Neural cell (in vitro differentiated cells): ENCODE measurements at regions not wholly inside any gene's neighbourhood (a gene's known extent, or its start where the extent isn't known, plus 50 kb on each side); places are given as distances from the start of the nearest gene placed in this dataset.

ENCODE experiments used
- H2AFZ ChIP-seq: fragments of 200-600, 300-800 bp; sonication (generic), shearing (Covaris generic); 2 replicates; pipeline ENCODE4 v1.6.0; 2014; ENCODE audit warnings: low read depth, mild to moderate bottlenecking, antibody characterized with exemption, low read length, moderate library complexity
- H3F3A ChIP-seq: fragments of 200-600 bp; shearing (Covaris generic); 2 replicates; pipeline ENCODE4 v1.6.1; 2016; ENCODE audit warnings: mild to moderate bottlenecking, moderate library complexity, mixed read lengths, antibody characterized with exemption, low read length; ENCODE audit not compliant: insufficient read depth, poor library complexity, severe bottlenecking
- H3K27ac ChIP-seq: fragments of 200-600, 300-800 bp; sonication (generic), shearing (Covaris generic); 2 replicates; pipeline ENCODE4 v1.5.1; 2014; ENCODE audit warnings: mild to moderate bottlenecking, low read length, moderate library complexity
- H3K27me3 ChIP-seq: fragments of 300-800, 200-600 bp; sonication (generic), shearing (Covaris generic); 2 replicates; pipeline ENCODE4 v1.6.0; 2014; ENCODE audit warnings: mild to moderate bottlenecking, low read depth, low read length, moderate library complexity; ENCODE audit not compliant: insufficient read depth
- H3K36me3 ChIP-seq: fragments of 300-800, 200-600 bp; sonication (generic), shearing (Covaris generic); 2 replicates; pipeline ENCODE4 v1.5.1; 2014; ENCODE audit warnings: mild to moderate bottlenecking, antibody characterized with exemption, low read length, moderate library complexity; ENCODE audit not compliant: insufficient read depth
- H3K4me2 ChIP-seq: fragments of 300-800, 200-600 bp; sonication (generic), shearing (Covaris generic); 2 replicates; pipeline ENCODE4 v1.6.0; 2014; ENCODE audit warnings: mild to moderate bottlenecking, low read length
- H3K4me3 ChIP-seq: fragments of 300-800, 200-600 bp; sonication (generic), shearing (Covaris generic); 2 replicates; pipeline ENCODE4 v1.5.1; 2014; ENCODE audit warnings: mild to moderate bottlenecking, low read length, moderate library complexity
- H3K79me2 ChIP-seq: fragments of 200-600 bp; shearing (Covaris generic); replicated peaks from 2 replicates; pipeline ENCODE4 v1.6.0; 2014; ENCODE audit warnings: mild to moderate bottlenecking, low read length, moderate library complexity; ENCODE audit not compliant: insufficient read depth
- H3K9ac ChIP-seq: fragments of 300-800, 200-600 bp; sonication (generic), shearing (Covaris generic); 2 replicates; pipeline ENCODE4 v1.6.1; 2016; ENCODE audit warnings: mild to moderate bottlenecking, low read length, mixed read lengths
- H3K9me2 ChIP-seq: fragments of 200-600 bp; shearing (Covaris generic); 2 replicates; pipeline ENCODE4 v1.6.1; 2016; ENCODE audit warnings: mild to moderate bottlenecking, low read length, mixed read lengths; ENCODE audit not compliant: insufficient read depth
- H3K9me3 ChIP-seq: fragments of 200-600, 300-800 bp; sonication (generic), shearing (Covaris generic); 2 replicates; pipeline ENCODE4 v1.6.1; 2016; ENCODE audit warnings: mild to moderate bottlenecking, mixed run types, low read length, moderate library complexity, mixed read lengths
- H4K20me1 ChIP-seq: fragments of 200-600 bp; shearing (Covaris generic); 2 replicates; pipeline ENCODE4 v1.6.1; 2016; ENCODE audit warnings: mild to moderate bottlenecking, mixed run types; ENCODE audit not compliant: insufficient read depth
- EP300 ChIP-seq: fragments of 450-650 bp; conservative IDR thresholded peaks from 2 replicates; pipeline ENCODE4 v1.6.1; 2014; ENCODE audit warnings: antibody characterized with exemption, mild to moderate bottlenecking, moderate library complexity; ENCODE audit not compliant: poor library complexity, severe bottlenecking
- POLR2AphosphoS5 ChIP-seq: IDR thresholded peaks from 2 replicates; pipeline ENCODE4 v1.6.1; 2012
- RAD21 ChIP-seq: fragments of 450-650 bp; conservative IDR thresholded peaks from 2 replicates; pipeline ENCODE4 v1.6.1; 2014; ENCODE audit warnings: antibody characterized with exemption, mild to moderate bottlenecking, moderate library complexity
- SMC3 ChIP-seq: fragments of 450-650 bp; conservative IDR thresholded peaks from 2 replicates; pipeline ENCODE4 v1.6.1; 2014; ENCODE audit warnings: antibody characterized with exemption, mild to moderate bottlenecking, moderate library complexity; ENCODE audit not compliant: poor library complexity
- TAF1 ChIP-seq: IDR thresholded peaks from 2 replicates; pipeline ENCODE4 v1.6.1; 2012; ENCODE audit warnings: low read depth
- TF ChIP-seq, protein P1 (sequence below): IDR thresholded peaks from 2 replicates; pipeline ENCODE4 v1.6.1; 2012; ENCODE audit warnings: borderline replicate concordance
- TF ChIP-seq, protein P2 (sequence below): fragments of 450-650 bp; IDR thresholded peaks from 2 replicates; pipeline ENCODE4 v1.5.1; 2014; ENCODE audit warnings: antibody characterized with exemption, mild to moderate bottlenecking, moderate library complexity; ENCODE audit not compliant: poor library complexity, severe bottlenecking

DNA sequence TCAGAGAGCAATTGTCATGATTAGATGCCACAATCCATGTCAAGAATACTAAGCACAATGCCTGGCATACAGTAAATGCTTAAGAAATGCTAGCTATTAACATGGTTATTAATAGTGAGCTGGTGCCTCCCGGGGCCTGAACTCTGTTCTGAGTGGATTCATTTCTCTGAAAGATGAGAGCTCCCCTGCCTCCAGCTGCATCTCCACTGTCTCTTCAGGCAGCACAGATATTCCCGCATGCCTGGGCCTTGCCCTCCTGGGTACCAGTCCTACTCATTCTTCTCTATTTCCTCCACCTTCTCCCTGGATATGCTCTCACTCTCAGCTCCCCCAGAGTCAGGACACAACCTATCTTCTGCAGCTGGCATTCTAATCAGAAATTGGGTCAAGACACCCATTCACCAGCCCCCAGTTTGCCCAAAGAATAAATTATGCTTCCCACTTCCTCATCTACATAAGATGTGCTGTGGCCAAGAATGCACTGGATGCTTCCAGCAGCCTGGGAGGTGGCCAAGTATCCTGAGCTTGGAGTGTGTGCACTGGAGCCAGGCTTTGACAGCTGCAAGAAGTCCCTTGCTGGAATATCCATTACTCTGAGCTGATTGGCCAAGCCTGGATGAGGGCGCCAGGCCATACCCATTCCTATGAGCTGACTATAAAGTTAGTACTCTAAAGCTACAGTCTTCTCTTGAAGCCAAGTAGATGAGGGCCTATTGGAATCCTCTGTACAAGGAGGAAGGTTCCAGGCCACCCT lies 669.0 kb downstream of the ACTL7B start:
- no peaks in the 10 kb centered on the region for H3K9me3 ChIP-seq
- TF ChIP-seq TAF1 (no peak), POLR2AphosphoS5 (no peak), SMC3 (no peak), EP300 (no peak)
- TF ChIP-seq, protein P1, sequence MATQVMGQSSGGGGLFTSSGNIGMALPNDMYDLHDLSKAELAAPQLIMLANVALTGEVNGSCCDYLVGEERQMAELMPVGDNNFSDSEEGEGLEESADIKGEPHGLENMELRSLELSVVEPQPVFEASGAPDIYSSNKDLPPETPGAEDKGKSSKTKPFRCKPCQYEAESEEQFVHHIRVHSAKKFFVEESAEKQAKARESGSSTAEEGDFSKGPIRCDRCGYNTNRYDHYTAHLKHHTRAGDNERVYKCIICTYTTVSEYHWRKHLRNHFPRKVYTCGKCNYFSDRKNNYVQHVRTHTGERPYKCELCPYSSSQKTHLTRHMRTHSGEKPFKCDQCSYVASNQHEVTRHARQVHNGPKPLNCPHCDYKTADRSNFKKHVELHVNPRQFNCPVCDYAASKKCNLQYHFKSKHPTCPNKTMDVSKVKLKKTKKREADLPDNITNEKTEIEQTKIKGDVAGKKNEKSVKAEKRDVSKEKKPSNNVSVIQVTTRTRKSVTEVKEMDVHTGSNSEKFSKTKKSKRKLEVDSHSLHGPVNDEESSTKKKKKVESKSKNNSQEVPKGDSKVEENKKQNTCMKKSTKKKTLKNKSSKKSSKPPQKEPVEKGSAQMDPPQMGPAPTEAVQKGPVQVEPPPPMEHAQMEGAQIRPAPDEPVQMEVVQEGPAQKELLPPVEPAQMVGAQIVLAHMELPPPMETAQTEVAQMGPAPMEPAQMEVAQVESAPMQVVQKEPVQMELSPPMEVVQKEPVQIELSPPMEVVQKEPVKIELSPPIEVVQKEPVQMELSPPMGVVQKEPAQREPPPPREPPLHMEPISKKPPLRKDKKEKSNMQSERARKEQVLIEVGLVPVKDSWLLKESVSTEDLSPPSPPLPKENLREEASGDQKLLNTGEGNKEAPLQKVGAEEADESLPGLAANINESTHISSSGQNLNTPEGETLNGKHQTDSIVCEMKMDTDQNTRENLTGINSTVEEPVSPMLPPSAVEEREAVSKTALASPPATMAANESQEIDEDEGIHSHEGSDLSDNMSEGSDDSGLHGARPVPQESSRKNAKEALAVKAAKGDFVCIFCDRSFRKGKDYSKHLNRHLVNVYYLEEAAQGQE: no peak
- no peak overlapping the region for H3K4me3 ChIP-seq
- no peaks in the 10 kb centered on the region for H3K79me2 ChIP-seq
- no peak overlapping the region for H3K9ac ChIP-seq
- no peaks in the 10 kb centered on the region for H3F3A ChIP-seq
- no peak overlapping the region for H2AFZ ChIP-seq
- no peaks in the 10 kb centered on the region for H4K20me1 ChIP-seq
- no peaks in the 10 kb centered on the region for H3K36me3 ChIP-seq
- H3K9me2 ChIP-seq: no peaks in the 10 kb centered on the region
- no peak overlapping the region for H3K27ac ChIP-seq
- no peaks in the 10 kb centered on the region for H3K27me3 ChIP-seq
- H3K4me2 ChIP-seq: no peak overlapping the region

DNA sequence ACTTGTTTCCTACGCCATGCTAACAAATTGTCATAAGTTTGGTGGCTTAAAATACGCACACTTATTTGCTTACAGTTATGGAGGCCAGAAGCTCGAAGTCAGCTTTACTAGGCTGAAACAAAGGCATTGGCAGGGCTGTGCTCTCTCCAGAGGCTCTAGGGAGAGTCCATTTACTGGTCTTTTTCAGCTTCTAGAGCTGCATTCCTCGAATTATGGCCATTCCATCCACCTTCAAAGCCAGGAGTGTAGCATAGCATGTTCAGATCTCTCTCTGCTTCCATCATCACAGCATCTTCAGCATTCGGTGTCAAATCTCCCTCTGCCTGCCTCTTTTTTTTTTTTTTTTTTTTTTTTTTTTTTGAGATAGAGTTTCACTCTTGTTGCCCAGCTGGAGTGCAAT lies 670.2 kb downstream of the ACTL7B start:
- Histone ChIP-seq H3K9ac (no peak overlapping the region), H3K9me3 (no peaks in the 10 kb centered on the region), H4K20me1 (no peaks in the 10 kb centered on the region), H3K27me3 (no peaks in the 10 kb centered on the region), H3K4me3 (no peak overlapping the region), H3K36me3 (no peaks in the 10 kb centered on the region), H2AFZ (no peak overlapping the region), H3F3A (no peaks in the 10 kb centered on the region), H3K27ac (no peak overlapping the region), H3K9me2 (no peaks in the 10 kb centered on the region), H3K79me2 (no peaks in the 10 kb centered on the region), H3K4me2 (no peak overlapping the region)
- no peak for TF ChIP-seq EP300

DNA sequence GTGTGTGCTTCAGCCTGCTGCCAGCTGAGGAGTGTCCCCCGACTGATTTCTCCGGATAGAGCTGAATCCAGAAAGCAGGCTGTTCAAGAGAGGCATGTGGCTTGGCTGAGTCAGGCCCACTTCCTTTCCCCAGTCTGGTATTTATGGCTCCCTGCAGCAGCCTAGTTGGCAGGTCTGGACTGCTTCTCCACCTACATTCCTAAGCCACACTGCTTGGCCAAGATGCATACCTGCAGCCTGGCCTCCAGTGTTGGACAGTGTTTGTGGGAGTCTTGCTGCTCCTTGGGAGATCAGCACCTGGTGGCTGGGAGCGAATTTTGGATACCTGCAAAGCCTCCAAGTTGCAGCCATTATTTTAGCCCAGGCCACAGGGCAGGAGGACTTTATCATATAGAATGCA lies 670.8 kb downstream of the ACTL7B start:
- Histone ChIP-seq H3K4me3 (no peak overlapping the region), H3F3A (no peaks in the 10 kb centered on the region), H3K9me3 (no peaks in the 10 kb centered on the region), H3K27me3 (no peaks in the 10 kb centered on the region), H3K9me2 (no peaks in the 10 kb centered on the region), H3K9ac (no peak overlapping the region), H2AFZ (no peak overlapping the region), H3K79me2 (no peaks in the 10 kb centered on the region), H3K4me2 (no peak overlapping the region), H4K20me1 (no peaks in the 10 kb centered on the region), H3K36me3 (no peaks in the 10 kb centered on the region), H3K27ac (no peak overlapping the region)
- TF ChIP-seq RAD21: no peak
- TF ChIP-seq, protein P2, sequence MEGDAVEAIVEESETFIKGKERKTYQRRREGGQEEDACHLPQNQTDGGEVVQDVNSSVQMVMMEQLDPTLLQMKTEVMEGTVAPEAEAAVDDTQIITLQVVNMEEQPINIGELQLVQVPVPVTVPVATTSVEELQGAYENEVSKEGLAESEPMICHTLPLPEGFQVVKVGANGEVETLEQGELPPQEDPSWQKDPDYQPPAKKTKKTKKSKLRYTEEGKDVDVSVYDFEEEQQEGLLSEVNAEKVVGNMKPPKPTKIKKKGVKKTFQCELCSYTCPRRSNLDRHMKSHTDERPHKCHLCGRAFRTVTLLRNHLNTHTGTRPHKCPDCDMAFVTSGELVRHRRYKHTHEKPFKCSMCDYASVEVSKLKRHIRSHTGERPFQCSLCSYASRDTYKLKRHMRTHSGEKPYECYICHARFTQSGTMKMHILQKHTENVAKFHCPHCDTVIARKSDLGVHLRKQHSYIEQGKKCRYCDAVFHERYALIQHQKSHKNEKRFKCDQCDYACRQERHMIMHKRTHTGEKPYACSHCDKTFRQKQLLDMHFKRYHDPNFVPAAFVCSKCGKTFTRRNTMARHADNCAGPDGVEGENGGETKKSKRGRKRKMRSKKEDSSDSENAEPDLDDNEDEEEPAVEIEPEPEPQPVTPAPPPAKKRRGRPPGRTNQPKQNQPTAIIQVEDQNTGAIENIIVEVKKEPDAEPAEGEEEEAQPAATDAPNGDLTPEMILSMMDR: no peak
- TF ChIP-seq POLR2AphosphoS5: no peak
